ENCODE measurements at regions not wholly inside any gene's neighbourhood (a gene's known extent, or its start where the extent isn't known, plus 50 kb on each side); places are given as distances from the start of the nearest gene placed in this dataset.

DNA sequence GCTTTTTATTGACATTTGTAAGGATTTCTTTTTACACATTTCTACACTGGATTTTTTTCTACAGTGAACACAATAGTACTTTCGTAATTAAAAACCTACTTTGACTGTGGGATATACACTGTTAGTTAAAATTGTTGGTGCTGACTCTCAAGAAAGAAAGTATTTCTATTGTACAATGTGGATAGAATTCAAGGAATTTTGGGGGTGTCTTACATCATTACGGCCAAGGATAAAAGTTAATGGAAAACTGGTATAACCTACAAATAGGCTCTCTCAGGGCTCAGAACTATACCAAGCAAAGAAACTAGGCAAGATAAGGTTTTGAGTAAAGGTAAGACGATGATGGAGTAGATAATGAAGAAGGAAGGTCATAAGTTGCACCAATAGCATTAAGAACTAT lies 198.4 kb upstream of the PARD3B start:
- TF ChIP-seq, protein P1, sequence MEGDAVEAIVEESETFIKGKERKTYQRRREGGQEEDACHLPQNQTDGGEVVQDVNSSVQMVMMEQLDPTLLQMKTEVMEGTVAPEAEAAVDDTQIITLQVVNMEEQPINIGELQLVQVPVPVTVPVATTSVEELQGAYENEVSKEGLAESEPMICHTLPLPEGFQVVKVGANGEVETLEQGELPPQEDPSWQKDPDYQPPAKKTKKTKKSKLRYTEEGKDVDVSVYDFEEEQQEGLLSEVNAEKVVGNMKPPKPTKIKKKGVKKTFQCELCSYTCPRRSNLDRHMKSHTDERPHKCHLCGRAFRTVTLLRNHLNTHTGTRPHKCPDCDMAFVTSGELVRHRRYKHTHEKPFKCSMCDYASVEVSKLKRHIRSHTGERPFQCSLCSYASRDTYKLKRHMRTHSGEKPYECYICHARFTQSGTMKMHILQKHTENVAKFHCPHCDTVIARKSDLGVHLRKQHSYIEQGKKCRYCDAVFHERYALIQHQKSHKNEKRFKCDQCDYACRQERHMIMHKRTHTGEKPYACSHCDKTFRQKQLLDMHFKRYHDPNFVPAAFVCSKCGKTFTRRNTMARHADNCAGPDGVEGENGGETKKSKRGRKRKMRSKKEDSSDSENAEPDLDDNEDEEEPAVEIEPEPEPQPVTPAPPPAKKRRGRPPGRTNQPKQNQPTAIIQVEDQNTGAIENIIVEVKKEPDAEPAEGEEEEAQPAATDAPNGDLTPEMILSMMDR (conservative IDR thresholded peaks at IDR 0.05; ENCODE audit: low read length) = no peak
- TF ChIP-seq EZH2phosphoT487 (IDR thresholded peaks at IDR 0.05; ENCODE audit: borderline replicate concordance, low read depth, low read length) = no peak
